Mucosa of rectum (tissue), 2 donors: ENCODE measurements at regions not wholly inside any gene's neighbourhood (a gene's known extent, or its start where the extent isn't known, plus 50 kb on each side); places are given as distances from the start of the nearest gene placed in this dataset.
"Not testable (repeated sequence)": the region's sequence is repeated elsewhere in the genome, so short reads cannot be mapped to it uniquely, and the experiment has no call there.

ENCODE experiments used
- H3K27ac ChIP-seq, 2 donors: one replicate each; pipeline ENCODE4 v1.7.0; 2013; ENCODE audit warnings: inconsistent platforms in 2 of 2, low read depth in 2 of 2, low read length in 2 of 2
- H3K27me3 ChIP-seq, 2 donors: one replicate each; pipeline ENCODE4 v1.7.0; 2013; ENCODE audit warnings: low read length in 2 of 2; ENCODE audit not compliant: control insufficient read depth in 2 of 2, insufficient read depth in 2 of 2
- H3K36me3 ChIP-seq, 2 donors: one replicate each; pipeline ENCODE4 v1.7.0; 2013; ENCODE audit warnings: low read length in 2 of 2; ENCODE audit not compliant: control insufficient read depth in 2 of 2, insufficient read depth in 2 of 2
- H3K4me1 ChIP-seq, 2 donors: one replicate each; pipeline ENCODE4 v1.7.0; 2013; ENCODE audit warnings: low read length in 2 of 2, mild to moderate bottlenecking in 1 of 2; ENCODE audit not compliant: control insufficient read depth in 2 of 2, insufficient read depth in 2 of 2
- H3K4me3 ChIP-seq, 2 donors: one replicate each; pipeline ENCODE4 v1.7.0; 2013; ENCODE audit warnings: low read length in 2 of 2
- H3K9ac ChIP-seq, 2 donors: one replicate each; pipeline ENCODE4 v1.7.0; 2013; ENCODE audit warnings: low read length in 2 of 2, low read depth in 1 of 2, mild to moderate bottlenecking in 1 of 2
- H3K9me3 ChIP-seq, 2 donors: one replicate each; pipeline ENCODE4 v1.7.0; 2013; ENCODE audit warnings: low read length in 2 of 2; ENCODE audit not compliant: control insufficient read depth in 2 of 2
- donor health status: healthy.
- donor health status: Normal muscosa, but diverticular disease.

GRCh38 chr3:153266619-153267018 lies 104.6 kb downstream of the RAP2B start:
- no peak overlapping the region for H3K9ac ChIP-seq
- H3K27me3 ChIP-seq, result no peaks in the 10 kb centered on the region
- no peaks in the 10 kb centered on the region for H3K4me1 ChIP-seq
- no peaks in the 10 kb centered on the region for H3K36me3 ChIP-seq
- no peaks in the 10 kb centered on the region for H3K9me3 ChIP-seq
- no peak overlapping the region for H3K4me3 ChIP-seq
- no peak overlapping the region for H3K27ac ChIP-seq

- Histone ChIP-seq H3K9ac (no peak overlapping the region), H3K4me3 (no peak overlapping the region), H3K4me1 (no peaks in the 10 kb centered on the region), H3K27me3 (no peaks in the 10 kb centered on the region), H3K9me3 (no peaks in the 10 kb centered on the region), H3K27ac (no peak overlapping the region), H3K36me3 (no peaks in the 10 kb centered on the region)
Measured at GRCh38 chr3:153268564-153269279, 106.7 kb downstream of the RAP2B start.

- no peaks in the 10 kb centered on the region for H3K9me3 ChIP-seq
- no peaks in the 10 kb centered on the region for H3K36me3 ChIP-seq
- H3K27me3 ChIP-seq, result no peaks in the 10 kb centered on the region
- no peak overlapping the region for H3K27ac ChIP-seq
- H3K4me3 ChIP-seq, result no peak overlapping the region
- H3K4me1 ChIP-seq, result no peaks in the 10 kb centered on the region
- no peak overlapping the region for H3K9ac ChIP-seq
Measured at GRCh38 chr3:153269730-153270129, 107.7 kb downstream of the RAP2B start.

GRCh38 chr3:153273217-153273616 lies 111.2 kb downstream of the RAP2B start:
- H3K4me3 ChIP-seq, result no peak overlapping the region
- no peaks in the 10 kb centered on the region for H3K4me1 ChIP-seq

GRCh38 chr3:153273767-153274435 lies 111.9 kb downstream of the RAP2B start:
- no peak overlapping the region for H3K9ac ChIP-seq
- no peak overlapping the region for H3K27ac ChIP-seq
- no peak overlapping the region for H3K4me3 ChIP-seq
- H3K9me3 ChIP-seq, result no peaks in the 10 kb centered on the region
- H3K36me3 ChIP-seq, result no peaks in the 10 kb centered on the region
- H3K27me3 ChIP-seq, result no peaks in the 10 kb centered on the region
- no peaks in the 10 kb centered on the region for H3K4me1 ChIP-seq

More at GRCh38 chr3:153273217-153273616, 111.2 kb downstream of the RAP2B start:
- Histone ChIP-seq H3K36me3 (no peaks in the 10 kb centered on the region), H3K9me3 (no peaks in the 10 kb centered on the region), H3K27ac (no peak overlapping the region), H3K9ac (no peak overlapping the region), H3K27me3 (no peaks in the 10 kb centered on the region)

- Histone ChIP-seq H3K4me1 (no peaks in the 10 kb centered on the region), H3K9ac (no peak overlapping the region), H3K36me3 (no peaks in the 10 kb centered on the region), H3K9me3 (no peaks in the 10 kb centered on the region), H3K27me3 (no peaks in the 10 kb centered on the region), H3K27ac (no peak overlapping the region), H3K4me3 (no peak overlapping the region)
Measured at GRCh38 chr3:153274561-153274960, 112.5 kb downstream of the RAP2B start.

GRCh38 chr3:153275514-153275913 lies 113.5 kb downstream of the RAP2B start:
- Histone ChIP-seq H3K27ac (no peak overlapping the region), H3K27me3 (no peaks in the 10 kb centered on the region), H3K4me1 (no peaks in the 10 kb centered on the region), H3K36me3 (no peaks in the 10 kb centered on the region), H3K9me3 (no peaks in the 10 kb centered on the region), H3K4me3 (no peak overlapping the region), H3K9ac (no peak overlapping the region)

GRCh38 chr3:153277029-153277428 lies 115.0 kb downstream of the RAP2B start:
- Histone ChIP-seq H3K27ac (no peak overlapping the region), H3K9me3 (no peaks in the 10 kb centered on the region), H3K4me1 (no peaks in the 10 kb centered on the region), H3K36me3 (no peaks in the 10 kb centered on the region), H3K27me3 (no peaks in the 10 kb centered on the region), H3K9ac (no peak overlapping the region), H3K4me3 (no peak overlapping the region)

GRCh38 chr3:153281236-153281997 lies 119.4 kb downstream of the RAP2B start:
- H3K9me3 ChIP-seq, H3K4me3 ChIP-seq, H3K27me3 ChIP-seq, H3K4me1 ChIP-seq, H3K9ac ChIP-seq, H3K36me3 ChIP-seq, H3K27ac ChIP-seq: not testable (repeated sequence)

GRCh38 chr3:153282355-153282754 lies 120.3 kb downstream of the RAP2B start:
- Histone ChIP-seq H3K27me3 (no peaks in the 10 kb centered on the region), H3K36me3 (no peaks in the 10 kb centered on the region), H3K27ac (no peak overlapping the region), H3K9me3 (no peaks in the 10 kb centered on the region), H3K4me3 (no peak overlapping the region), H3K9ac (no peak overlapping the region), H3K4me1 (no peaks in the 10 kb centered on the region)
